ENCODE measurements at regions not wholly inside any gene's neighbourhood (a gene's known extent, or its start where the extent isn't known, plus 50 kb on each side); places are given as distances from the start of the nearest gene placed in this dataset.

DNA sequence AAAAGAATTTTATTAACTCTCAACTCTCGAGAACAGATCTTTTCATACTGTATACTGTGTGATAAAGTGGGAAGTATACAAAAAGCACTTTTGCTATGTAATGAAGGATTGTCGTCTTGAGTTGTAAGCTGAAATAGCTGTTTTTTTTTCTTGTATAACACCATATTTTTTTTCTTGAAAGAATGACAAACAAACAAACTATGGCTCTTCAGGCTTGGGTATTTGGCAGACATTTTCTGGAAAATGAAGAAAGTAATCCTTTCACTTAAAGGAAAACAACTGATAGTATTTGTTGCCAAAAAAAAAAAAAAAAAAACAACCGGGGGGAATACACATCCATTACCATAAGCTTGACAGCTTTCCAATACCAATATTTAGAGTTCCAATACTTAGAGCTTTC, 230.4 kb downstream of the ICOS start:
- TF ChIP-seq, protein P1, sequence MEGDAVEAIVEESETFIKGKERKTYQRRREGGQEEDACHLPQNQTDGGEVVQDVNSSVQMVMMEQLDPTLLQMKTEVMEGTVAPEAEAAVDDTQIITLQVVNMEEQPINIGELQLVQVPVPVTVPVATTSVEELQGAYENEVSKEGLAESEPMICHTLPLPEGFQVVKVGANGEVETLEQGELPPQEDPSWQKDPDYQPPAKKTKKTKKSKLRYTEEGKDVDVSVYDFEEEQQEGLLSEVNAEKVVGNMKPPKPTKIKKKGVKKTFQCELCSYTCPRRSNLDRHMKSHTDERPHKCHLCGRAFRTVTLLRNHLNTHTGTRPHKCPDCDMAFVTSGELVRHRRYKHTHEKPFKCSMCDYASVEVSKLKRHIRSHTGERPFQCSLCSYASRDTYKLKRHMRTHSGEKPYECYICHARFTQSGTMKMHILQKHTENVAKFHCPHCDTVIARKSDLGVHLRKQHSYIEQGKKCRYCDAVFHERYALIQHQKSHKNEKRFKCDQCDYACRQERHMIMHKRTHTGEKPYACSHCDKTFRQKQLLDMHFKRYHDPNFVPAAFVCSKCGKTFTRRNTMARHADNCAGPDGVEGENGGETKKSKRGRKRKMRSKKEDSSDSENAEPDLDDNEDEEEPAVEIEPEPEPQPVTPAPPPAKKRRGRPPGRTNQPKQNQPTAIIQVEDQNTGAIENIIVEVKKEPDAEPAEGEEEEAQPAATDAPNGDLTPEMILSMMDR (IDR thresholded peaks at IDR 0.05) = no peak
- TF ChIP-seq POLR2A (IDR thresholded peaks at IDR 0.05) (no peak), POLR2AphosphoS5 (IDR thresholded peaks at IDR 0.05) (no peak)

All from prostate gland (tissue), 2 donors.